Bronchial epithelial cell (primary cell): ENCODE measurements at regions not wholly inside any gene's neighbourhood (a gene's known extent, or its start where the extent isn't known, plus 50 kb on each side); places are given as distances from the start of the nearest gene placed in this dataset.

ENCODE experiments used
- DNase-seq: peaks from one replicate; pipeline ENCODE4 v3.0.0-alpha.2; 2010; ENCODE audit warnings: low read depth
- FAIRE-seq: peaks from 2 replicates; lab custom pipeline; 2011; peaks lifted over from hg19 to GRCh38; lab: Jason Lieb, UNC
- H3K27me3 ChIP-seq: 2 replicates; pipeline ENCODE4 v1.5.1; 2011; ENCODE audit warnings: low read length; ENCODE audit not compliant: control insufficient read depth, insufficient read depth
- H3K36me3 ChIP-seq: 2 replicates; pipeline ENCODE4 v1.5.1; 2011; ENCODE audit warnings: low read length; ENCODE audit not compliant: control insufficient read depth, insufficient read depth
- H3K4me3 ChIP-seq: 2 replicates; pipeline ENCODE4 v1.5.1; 2011; ENCODE audit warnings: mild to moderate bottlenecking, low read depth, low read length, control low read depth
- CTCF ChIP-seq: IDR thresholded peaks from 2 replicates; pipeline ENCODE4 v1.5.1; 2011; ENCODE audit warnings: mild to moderate bottlenecking, moderate library complexity, low read length, control low read depth, inconsistent platforms; ENCODE audit not compliant: insufficient read depth, severe bottlenecking

GRCh38 chr6:54048782-54049181 lies 62.5 kb upstream of the MLIP start:
- no peak for TF ChIP-seq CTCF
- FAIRE-seq (no peak), DNase-seq (no peak)
- Histone ChIP-seq H3K27me3 (no peaks in the 10 kb centered on the region), H3K36me3 (no peaks in the 10 kb centered on the region), H3K4me3 (no peak overlapping the region)

GRCh38 chr6:54050750-54051149 lies 60.5 kb upstream of the MLIP start:
- H3K36me3 ChIP-seq: no peaks in the 10 kb centered on the region
- no peak overlapping the region for H3K4me3 ChIP-seq
- no peak for TF ChIP-seq CTCF
- DNase-seq: no peak
- H3K27me3 ChIP-seq: no peaks in the 10 kb centered on the region
- no peak for FAIRE-seq

- TF ChIP-seq CTCF: no peak
- no peaks in the 10 kb centered on the region for H3K27me3 ChIP-seq
- no peaks in the 10 kb centered on the region for H3K36me3 ChIP-seq
- DNase-seq (peak; percentile 99), FAIRE-seq (peak; percentile 76)
- H3K4me3 ChIP-seq: no peak overlapping the region
Measured at GRCh38 chr6:54053881-54054391, 57.3 kb upstream of the MLIP start.

GRCh38 chr6:54056105-54056504 lies 55.1 kb upstream of the MLIP start:
- no peak for TF ChIP-seq CTCF
- H3K36me3 ChIP-seq: no peaks in the 10 kb centered on the region
- no peaks in the 10 kb centered on the region for H3K27me3 ChIP-seq
- FAIRE-seq (no peak), DNase-seq (no peak)
- H3K4me3 ChIP-seq: no peak overlapping the region

- Histone ChIP-seq H3K27me3 (no peaks in the 10 kb centered on the region), H3K36me3 (no peaks in the 10 kb centered on the region), H3K4me3 (no peak overlapping the region)
- FAIRE-seq (no peak), DNase-seq (no peak)
- TF ChIP-seq CTCF: no peak
Measured at GRCh38 chr6:54057058-54057457, 54.2 kb upstream of the MLIP start.

- no peaks in the 10 kb centered on the region for H3K27me3 ChIP-seq
- no peak overlapping the region for H3K4me3 ChIP-seq
- no peaks in the 10 kb centered on the region for H3K36me3 ChIP-seq
- DNase-seq: no peak
- no peak for FAIRE-seq
- no peak for TF ChIP-seq CTCF
Measured at GRCh38 chr6:54058236-54058635, 53.0 kb upstream of the MLIP start.
